SU-DHL-6 (cell line): ENCODE measurements at regions not wholly inside any gene's neighbourhood (a gene's known extent, or its start where the extent isn't known, plus 50 kb on each side); places are given as distances from the start of the nearest gene placed in this dataset.

ENCODE experiments used
- CTCF ChIP-seq: fragments of 200-600 bp; sonication (generic); IDR thresholded peaks from one replicate; pipeline ENCODE4 v1.5.1; 2017; ENCODE audit warnings: antibody characterized with exemption, mild to moderate bottlenecking, low read length, moderate library complexity; ENCODE audit not compliant: insufficient read depth, poor library complexity, severe bottlenecking
- EZH2phosphoT487 ChIP-seq: fragments of 200-600 bp; sonication (generic), shearing (Covaris generic); conservative IDR thresholded peaks from 2 replicates; pipeline ENCODE4 v1.6.1; 2018; ENCODE audit warnings: mild to moderate bottlenecking, antibody characterized with exemption, low read length, moderate library complexity, mixed read lengths

GRCh38 chr7:24158975-24159374 lies 125.0 kb upstream of the NPY start:
- TF ChIP-seq CTCF = no peak
- TF ChIP-seq EZH2phosphoT487 = no peak
